H1 (cell line): ENCODE measurements at regions not wholly inside any gene's neighbourhood (a gene's known extent, or its start where the extent isn't known, plus 50 kb on each side); places are given as distances from the start of the nearest gene placed in this dataset.

Experiments
- CTCF ChIA-PET: fragments of 300-600 bp; sonication (Branson Sonifier 250); formaldehyde crosslinking; loops from one replicate; lab custom pipeline; 2021; ENCODE audit not compliant: partially characterized antibody; lab: Charles Lee
- POLR2A ChIA-PET: fragments of 300-600 bp; sonication (Branson Sonifier 250); formaldehyde crosslinking; loops from one replicate; lab custom pipeline; 2021; ENCODE audit warnings: inconsistent platforms; ENCODE audit not compliant: partially characterized antibody; lab: Charles Lee
- DNase-seq, 2 experiments: peaks; one replicate each; pipeline versions ENCODE4 v3.0.0 to v3.0.0-alpha.2; 2010 to 2022; ENCODE audit warnings: low spot score in 2 of 2, low read depth in 1 of 2, mixed read lengths in 1 of 2
- FAIRE-seq: peaks from 2 replicates; lab custom pipeline; 2011; peaks lifted over from hg19 to GRCh38; lab: Jason Lieb, UNC
- H2AFZ ChIP-seq: 2 replicates; pipeline ENCODE4 v1.8.1; 2012; ENCODE audit warnings: low read length, inconsistent platforms
- H2AK5ac ChIP-seq: 2 replicates; pipeline ENCODE4 v1.6.1; 2013; ENCODE audit warnings: low read depth, low read length
- H2BK120ac ChIP-seq: replicated peaks from 2 replicates; pipeline ENCODE3; 2013; ENCODE audit warnings: low read depth, low read length, inconsistent platforms
- H2BK12ac ChIP-seq: 2 replicates; pipeline ENCODE4 v1.6.1; 2013; ENCODE audit warnings: low read depth, low read length
- H2BK15ac ChIP-seq: 2 replicates; pipeline ENCODE4 v1.6.1; 2013; ENCODE audit warnings: low read length
- H2BK20ac ChIP-seq: 2 replicates; pipeline ENCODE4 v1.6.1; 2013; ENCODE audit warnings: low read length
- H2BK5ac ChIP-seq: 2 replicates; pipeline ENCODE4 v1.6.1; 2013; ENCODE audit warnings: low read depth, low read length
- H3K14ac ChIP-seq: 2 replicates; pipeline ENCODE4 v1.6.1; 2013; ENCODE audit warnings: inconsistent platforms; ENCODE audit not compliant: insufficient read length
- H3K18ac ChIP-seq: 2 replicates; pipeline ENCODE4 v1.6.1; 2013; ENCODE audit warnings: low read length; ENCODE audit errors: extremely low read depth
- H3K23ac ChIP-seq: 2 replicates; pipeline ENCODE4 v1.6.1; 2013; ENCODE audit warnings: inconsistent platforms; ENCODE audit not compliant: insufficient read length
- H3K23me2 ChIP-seq: 2 replicates; pipeline ENCODE4 v1.6.1; 2013; ENCODE audit warnings: low read depth, low read length
- H3K27ac ChIP-seq: 2 replicates; pipeline ENCODE4 v1.6.1; 2011; ENCODE audit warnings: low read depth, low read length, inconsistent platforms
- H3K27me3 ChIP-seq, 4 experiments: replicated peaks in 1 of 4; 1 replicate in 1 of 4; 2 replicates in 3 of 4; pipeline versions ENCODE4 v1.6.1 to v1.8.1; 2011 to 2013; ENCODE audit warnings: low read length in 3 of 4, mild to moderate bottlenecking in 3 of 4, inconsistent platforms in 2 of 4, mixed read lengths in 2 of 4, moderate library complexity in 1 of 4; ENCODE audit not compliant: control insufficient read depth in 3 of 4, insufficient read depth in 3 of 4; ENCODE audit errors: extremely low read depth in 1 of 4
- H3K36me3 ChIP-seq, 4 experiments: 2 replicates each; pipeline versions ENCODE4 v1.6.1 to v1.8.1; 2011 to 2013; ENCODE audit warnings: mild to moderate bottlenecking in 4 of 4, low read length in 3 of 4, moderate library complexity in 2 of 4, control low read depth in 1 of 4, inconsistent platforms in 1 of 4; ENCODE audit not compliant: insufficient read depth in 4 of 4, control insufficient read depth in 2 of 4
- H3K4ac ChIP-seq: replicated peaks from 2 replicates; pipeline ENCODE3; 2013; ENCODE audit warnings: low read length, low read depth, mixed read lengths, inconsistent platforms; ENCODE audit not compliant: insufficient read length
- H3K4me1 ChIP-seq, 4 experiments: replicated peaks in 1 of 4; 1 replicate in 1 of 4; 2 replicates in 3 of 4; pipeline versions ENCODE4 v1.6.1 to v1.8.1; 2011 to 2013; ENCODE audit warnings: low read length in 3 of 4, inconsistent platforms in 2 of 4, mixed read lengths in 1 of 4; ENCODE audit not compliant: insufficient read depth in 4 of 4, control insufficient read depth in 3 of 4
- H3K4me2 ChIP-seq, 2 experiments: 2 replicates each; pipeline versions ENCODE4 v1.6.1 to v1.8.1; 2011 to 2013; ENCODE audit warnings: low read depth in 2 of 2, low read length in 2 of 2, control low read depth in 1 of 2, inconsistent platforms in 1 of 2, mild to moderate bottlenecking in 1 of 2; ENCODE audit not compliant: insufficient read depth in 1 of 2
- H3K4me3 ChIP-seq, 4 experiments: fragments of 200-600, 300-600 bp in 1 of 4; sonication (generic), shearing (Covaris generic), sonication (Bioruptor Twin) in 1 of 4; 2 replicates each; pipeline versions ENCODE4 v1.5.1 to v1.8.1; 2011 to 2016; ENCODE audit warnings: low read length in 4 of 4, low read depth in 3 of 4, control low read depth in 2 of 4, inconsistent platforms in 2 of 4, mild to moderate bottlenecking in 2 of 4, mixed read lengths in 1 of 4, moderate library complexity in 1 of 4; ENCODE audit not compliant: insufficient read depth in 2 of 4; ENCODE audit errors: extremely low read depth in 1 of 4
- H3K56ac ChIP-seq: replicated peaks from 2 replicates; pipeline ENCODE3; 2013; ENCODE audit warnings: low read depth, mild to moderate bottlenecking, mixed read lengths, low read length, inconsistent platforms; ENCODE audit not compliant: insufficient read length
- H3K79me1 ChIP-seq: 2 replicates; pipeline ENCODE4 v1.6.1; 2013; ENCODE audit warnings: low read depth, low read length, control low read depth
- H3K79me2 ChIP-seq, 2 experiments: 2 replicates each; pipeline versions ENCODE4 v1.6.1 to v1.8.1; 2012 to 2013; ENCODE audit warnings: low read length in 2 of 2, mild to moderate bottlenecking in 2 of 2, inconsistent platforms in 1 of 2; ENCODE audit not compliant: insufficient read depth in 2 of 2, control insufficient read depth in 1 of 2
- H3K9ac ChIP-seq, 4 experiments: replicated peaks in 1 of 4; 1 replicate in 1 of 4; 2 replicates in 3 of 4; pipeline versions ENCODE4 v1.6.1 to v1.8.1; 2011 to 2013; ENCODE audit warnings: low read depth in 3 of 4, low read length in 3 of 4, control low read depth in 2 of 4, mild to moderate bottlenecking in 2 of 4, moderate library complexity in 2 of 4, inconsistent platforms in 1 of 4; ENCODE audit errors: extremely low read depth in 1 of 4
- H3K9me3 ChIP-seq, 2 experiments: 2 replicates each; pipeline versions ENCODE4 v1.6.1 to v1.8.1; 2012 to 2013; ENCODE audit warnings: mild to moderate bottlenecking in 2 of 2, moderate library complexity in 2 of 2, control low read depth in 1 of 2, inconsistent platforms in 1 of 2, low read depth in 1 of 2, low read length in 1 of 2, mixed read lengths in 1 of 2; ENCODE audit not compliant: insufficient read depth in 2 of 2
- H4K20me1 ChIP-seq, 2 experiments: replicated peaks in 1 of 2; 2 replicates each; pipeline versions ENCODE3 to v1.8.1; 2011 to 2013; ENCODE audit warnings: inconsistent platforms in 2 of 2, low read length in 2 of 2, mild to moderate bottlenecking in 1 of 2; ENCODE audit not compliant: insufficient read depth in 2 of 2, control insufficient read depth in 1 of 2
- H4K5ac ChIP-seq: 2 replicates; pipeline ENCODE4 v1.6.1; 2013; ENCODE audit warnings: low read length, low read depth, mixed read lengths, inconsistent platforms; ENCODE audit not compliant: insufficient read length
- H4K8ac ChIP-seq: 2 replicates; pipeline ENCODE4 v1.8.0; 2013; ENCODE audit warnings: mild to moderate bottlenecking, moderate library complexity, low read length, inconsistent platforms; ENCODE audit not compliant: insufficient read depth; ENCODE audit errors: extremely low read depth
- H4K91ac ChIP-seq: replicated peaks from 2 replicates; pipeline ENCODE3; 2013; ENCODE audit warnings: low read length, mixed read lengths, inconsistent platforms; ENCODE audit not compliant: insufficient read length
- EGR1 ChIP-seq: IDR thresholded peaks from 2 replicates; pipeline ENCODE4 v1.6.1; 2011; ENCODE audit warnings: low read depth, low read length, borderline replicate concordance
- GTF2F1 ChIP-seq: IDR thresholded peaks from 2 replicates; pipeline ENCODE4 v1.6.1; 2012; ENCODE audit warnings: low read depth, low read length, improper control_type of control experiment, borderline replicate concordance

DNA sequence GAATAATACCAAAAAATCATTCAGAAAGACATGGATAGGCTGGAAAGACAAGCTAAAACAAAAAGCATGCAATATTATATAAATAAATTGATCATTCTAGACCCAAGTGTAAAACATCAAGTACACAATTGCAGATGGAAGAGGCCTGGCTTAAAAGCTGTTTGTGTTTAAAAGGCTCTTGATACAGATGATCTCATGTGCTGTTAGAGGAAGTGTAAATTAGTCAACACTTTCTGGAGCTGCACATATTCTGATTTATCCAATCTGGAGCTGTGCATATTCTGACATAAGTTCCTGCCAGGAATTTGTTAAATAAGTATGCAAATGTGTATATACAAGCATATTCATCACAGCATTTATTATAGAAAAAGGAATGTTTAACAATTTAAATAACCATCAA is 273.1 kb downstream of the RPS29 start:
- no peaks in the 10 kb centered on the region; the same call in 1 of the 2 replicates for H3K23me2 ChIP-seq
- H4K8ac ChIP-seq: no peak overlapping the region
- no peaks in the 10 kb centered on the region for H3K27me3 ChIP-seq
- no peaks in the 10 kb centered on the region for H3K79me2 ChIP-seq
- H3K23ac ChIP-seq: no peak overlapping the region
- no peak overlapping the region for H3K14ac ChIP-seq
- H3K27ac ChIP-seq: no peak overlapping the region
- H3K4me1 ChIP-seq: peaks cover 0 to 2% (median 0%) of the 10 kb centered on the region in 4 experiments; a peak in 1 of 7 replicates
- no peak overlapping the region for H3K18ac ChIP-seq
- no peak overlapping the region for H2BK5ac ChIP-seq
- DNase-seq: no peak
- POLR2A ChIA-PET: no interaction called here
- TF ChIP-seq GTF2F1: no peak
- no peak for TF ChIP-seq EGR1
- TF ChIP-seq, all 59 proteins: peak for 0
- Histone ChIP-seq H3K4ac (no peak overlapping the region), H2AFZ (no peak overlapping the region), H3K36me3 (no peaks in the 10 kb centered on the region), H2BK12ac (no peak overlapping the region), H3K79me1 (no peaks in the 10 kb centered on the region), H3K4me2 (no peak overlapping the region), H3K9me3 (no peaks in the 10 kb centered on the region), H4K20me1 (no peaks in the 10 kb centered on the region), H2AK5ac (no peak overlapping the region), H3K4me3 (no peak overlapping the region), H4K91ac (no peak overlapping the region), H2BK15ac (no peak overlapping the region), H2BK20ac (no peak overlapping the region), H2BK120ac (no peak overlapping the region), H3K9ac (no peak overlapping the region), H3K56ac (no peak overlapping the region), H4K5ac (no peak overlapping the region)
- CTCF ChIA-PET: interaction anchor here (0.7 to 1.0 kb wide), 2 partner anchors 9 to 18 kb away, joined by 3 to 6 read pairs; no protein-coding TSS in a partner anchor
- no peak for FAIRE-seq
